Rectal smooth muscle tissue (tissue), 1 donor: ENCODE measurements at regions not wholly inside any gene's neighbourhood (a gene's known extent, or its start where the extent isn't known, plus 50 kb on each side); places are given as distances from the start of the nearest gene placed in this dataset.

ENCODE experiments used
- H3K27ac ChIP-seq: one replicate; pipeline ENCODE4 v1.7.0; 2013; ENCODE audit warnings: low read depth, low read length, inconsistent platforms
- H3K27me3 ChIP-seq: one replicate; pipeline ENCODE4 v1.7.0; 2013; ENCODE audit warnings: low read length; ENCODE audit not compliant: control insufficient read depth, insufficient read depth
- H3K36me3 ChIP-seq: one replicate; pipeline ENCODE4 v1.7.0; 2013; ENCODE audit warnings: low read length; ENCODE audit not compliant: control insufficient read depth, insufficient read depth
- H3K4me1 ChIP-seq: one replicate; pipeline ENCODE4 v1.7.0; 2013; ENCODE audit warnings: low read length; ENCODE audit not compliant: control insufficient read depth, insufficient read depth
- H3K4me3 ChIP-seq: one replicate; pipeline ENCODE4 v1.7.0; 2013; ENCODE audit warnings: low read length
- H3K9ac ChIP-seq: one replicate; pipeline ENCODE4 v1.7.0; 2013; ENCODE audit warnings: low read length

DNA sequence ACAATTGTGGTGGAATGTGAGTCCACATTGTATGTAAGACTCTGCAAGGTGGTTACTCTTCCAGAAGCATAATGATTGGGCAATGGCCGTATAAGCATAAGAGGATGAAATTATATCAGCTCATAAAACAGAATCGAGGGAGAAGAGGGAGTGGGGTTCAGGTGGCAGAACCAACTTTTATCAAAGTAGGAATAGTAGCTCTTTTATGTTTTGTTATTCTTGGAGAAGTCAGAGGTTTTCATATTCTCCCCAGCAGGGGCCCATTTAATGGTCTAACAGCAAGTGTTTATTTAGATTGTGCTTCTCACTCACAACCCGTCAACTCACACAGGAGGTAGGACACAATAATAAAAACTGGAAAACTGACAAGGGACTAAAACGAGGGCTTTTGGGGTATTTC, 291.3 kb upstream of the CD180 start:
- Histone ChIP-seq H3K9ac (no peak overlapping the region), H3K27me3 (no peaks in the 10 kb centered on the region), H3K27ac (no peak overlapping the region), H3K4me3 (no peak overlapping the region), H3K4me1 (peaks cover 8% of the 10 kb centered on the region), H3K36me3 (no peaks in the 10 kb centered on the region)

GRCh38 chr5:67483453-67484030, 286.9 kb upstream of the CD180 start:
- Histone ChIP-seq H3K36me3 (no peaks in the 10 kb centered on the region), H3K4me1 (no peaks in the 10 kb centered on the region), H3K27ac (no peak overlapping the region), H3K4me3 (no peak overlapping the region), H3K9ac (no peak overlapping the region), H3K27me3 (no peaks in the 10 kb centered on the region)

DNA sequence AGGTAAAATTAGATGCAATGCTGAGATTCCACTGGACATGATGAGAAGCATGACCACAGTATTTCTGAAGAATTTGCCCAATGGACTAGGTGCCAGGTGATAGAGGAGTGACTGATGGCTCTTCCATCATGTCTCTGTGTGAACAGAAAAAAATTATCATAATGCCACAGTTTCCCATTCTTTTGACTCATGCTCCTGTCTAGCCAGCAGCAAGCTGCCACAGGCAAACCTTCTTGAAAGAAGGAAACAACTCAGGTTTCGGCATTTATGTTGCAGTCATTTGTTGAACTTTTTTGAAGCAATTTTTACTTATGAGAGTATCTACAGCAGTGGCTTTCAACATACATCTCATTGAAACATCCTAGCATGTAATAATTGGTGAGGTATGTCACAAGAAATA, 284.8 kb upstream of the CD180 start:
- peaks cover 3% of the 10 kb centered on the region for H3K4me1 ChIP-seq
- no peaks in the 10 kb centered on the region for H3K36me3 ChIP-seq
- H3K9ac ChIP-seq, result no peak overlapping the region
- H3K27ac ChIP-seq, result no peak overlapping the region
- no peaks in the 10 kb centered on the region for H3K27me3 ChIP-seq
- H3K4me3 ChIP-seq, result no peak overlapping the region

DNA sequence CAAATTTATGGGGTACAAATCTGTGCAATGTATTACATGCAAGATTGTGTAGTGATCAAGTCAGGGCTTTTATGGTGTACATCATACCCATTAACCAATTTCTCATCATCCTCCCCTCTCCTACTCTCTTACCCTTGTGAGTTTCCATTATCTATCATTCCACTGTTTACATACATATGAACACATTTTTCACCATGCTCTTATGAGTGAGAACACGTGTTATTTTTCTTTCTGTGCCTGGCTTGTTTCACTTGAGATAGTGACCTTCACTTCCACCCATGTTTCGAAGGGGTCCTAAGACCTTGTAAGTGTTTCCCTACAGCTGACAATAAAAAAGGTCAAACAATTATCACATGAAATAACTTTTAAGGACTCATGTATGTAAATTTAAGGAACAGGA, 281.7 kb upstream of the CD180 start:
- no peak overlapping the region for H3K9ac ChIP-seq
- no peaks in the 10 kb centered on the region for H3K36me3 ChIP-seq
- H3K4me1 ChIP-seq, result peaks cover 7% of the 10 kb centered on the region
- H3K4me3 ChIP-seq, result no peak overlapping the region
- no peaks in the 10 kb centered on the region for H3K27me3 ChIP-seq
- no peak overlapping the region for H3K27ac ChIP-seq

DNA sequence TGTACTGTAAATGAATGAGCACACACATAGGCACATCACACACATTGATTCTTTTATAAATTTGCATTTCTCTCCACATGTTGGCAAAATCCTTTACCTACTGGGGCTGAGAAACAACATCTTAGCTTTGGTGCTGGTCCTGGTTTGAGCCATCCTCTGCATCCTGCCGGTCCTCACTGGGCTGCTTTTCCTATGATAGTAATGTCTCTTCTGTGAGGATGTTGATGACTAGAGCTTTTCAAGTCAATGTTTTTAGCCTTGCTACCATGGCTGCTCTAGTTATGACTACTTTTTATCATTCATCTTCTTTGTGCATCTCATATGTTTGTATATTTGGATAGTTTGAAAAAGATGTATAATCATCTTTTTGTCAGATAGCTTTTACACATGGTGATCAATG, 280.4 kb upstream of the CD180 start:
- Histone ChIP-seq H3K4me1 (peaks cover 7% of the 10 kb centered on the region), H3K36me3 (no peaks in the 10 kb centered on the region), H3K4me3 (no peak overlapping the region), H3K27ac (no peak overlapping the region), H3K27me3 (no peaks in the 10 kb centered on the region), H3K9ac (no peak overlapping the region)

DNA sequence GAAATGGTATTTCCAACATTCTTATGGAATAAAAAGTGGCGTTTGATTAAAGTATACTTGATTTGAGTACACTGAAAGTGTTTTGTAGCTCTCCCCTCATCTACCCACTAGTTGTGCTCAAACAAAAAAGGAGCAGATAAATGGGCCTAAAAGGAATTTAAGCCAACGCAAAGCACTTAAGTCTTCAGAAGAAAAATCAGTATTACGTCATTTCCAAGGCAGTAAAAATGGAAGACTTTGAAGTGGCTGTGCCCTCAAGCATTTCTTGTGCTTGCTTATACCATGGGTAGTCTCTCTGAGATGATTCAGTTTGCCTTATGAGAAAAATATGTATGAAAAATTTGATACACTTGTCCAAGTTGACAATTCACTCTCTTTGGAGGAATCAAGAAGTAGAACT, 279.9 kb upstream of the CD180 start:
- H3K36me3 ChIP-seq, result no peaks in the 10 kb centered on the region
- H3K4me1 ChIP-seq, result peaks cover 7% of the 10 kb centered on the region
- no peaks in the 10 kb centered on the region for H3K27me3 ChIP-seq
- no peak overlapping the region for H3K9ac ChIP-seq
- H3K4me3 ChIP-seq, result no peak overlapping the region
- H3K27ac ChIP-seq, result no peak overlapping the region

DNA sequence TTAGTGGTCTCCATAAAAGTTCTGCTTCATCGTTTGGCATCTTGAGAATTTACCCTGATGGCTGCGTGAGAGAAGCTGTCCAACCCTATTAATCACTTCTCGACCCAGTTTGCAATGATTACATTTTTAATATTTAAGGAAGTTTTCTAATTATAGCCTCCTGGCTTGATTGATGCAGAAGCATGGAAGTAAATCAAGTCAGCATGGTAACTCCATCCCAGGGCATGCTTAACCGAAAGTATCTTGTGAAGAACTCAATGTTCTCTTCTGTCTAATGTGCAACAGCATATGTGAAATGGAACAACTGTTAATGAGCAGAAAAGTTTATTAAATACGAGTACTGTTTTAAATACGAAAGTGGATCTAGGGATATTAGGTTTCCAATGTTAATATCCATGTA, 278.9 kb upstream of the CD180 start:
- H3K27me3 ChIP-seq, result no peaks in the 10 kb centered on the region
- H3K9ac ChIP-seq, result no peak overlapping the region
- H3K4me3 ChIP-seq, result no peak overlapping the region
- peaks cover 7% of the 10 kb centered on the region for H3K4me1 ChIP-seq
- H3K36me3 ChIP-seq, result no peaks in the 10 kb centered on the region
- peak overlapping the region; percentile 51 for H3K27ac ChIP-seq

DNA sequence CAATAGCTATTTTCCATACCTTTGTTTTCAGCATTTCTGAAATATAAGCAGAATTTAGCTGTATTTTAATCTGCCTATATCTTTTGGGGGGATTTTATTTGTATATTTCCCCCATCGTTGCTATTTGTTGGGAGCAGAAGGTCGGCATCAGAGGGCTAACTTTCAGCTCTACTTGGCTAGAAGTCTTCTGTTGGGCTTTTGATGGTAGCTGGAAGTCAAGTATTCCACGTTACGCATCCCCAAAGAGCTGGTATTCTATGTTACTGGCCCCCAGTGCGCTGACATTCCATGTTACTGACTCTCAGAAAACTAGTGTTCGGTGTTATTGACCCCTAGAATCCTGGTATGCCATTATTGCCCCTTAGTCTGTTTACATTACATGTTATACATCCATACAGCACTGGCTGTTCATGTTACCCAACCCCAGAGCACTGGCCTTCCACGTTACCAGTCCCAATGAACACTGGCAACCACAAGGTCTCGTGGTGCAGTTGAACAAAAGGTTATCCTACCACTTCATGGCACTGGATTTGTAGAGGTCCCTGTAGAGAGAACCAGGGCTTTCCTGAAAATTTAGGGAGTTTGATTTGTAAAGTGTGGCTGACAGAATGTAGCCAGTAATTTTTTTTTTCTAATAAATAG, 278.1 kb upstream of the CD180 start:
- no peak overlapping the region for H3K9ac ChIP-seq
- peak overlapping the region; percentile 51 for H3K27ac ChIP-seq
- H3K27me3 ChIP-seq, result no peaks in the 10 kb centered on the region
- H3K36me3 ChIP-seq, result no peaks in the 10 kb centered on the region
- peaks cover 7% of the 10 kb centered on the region for H3K4me1 ChIP-seq
- no peak overlapping the region for H3K4me3 ChIP-seq

GRCh38 chr5:67467110-67467509, 270.5 kb upstream of the CD180 start:
- no peak overlapping the region for H3K9ac ChIP-seq
- no peaks in the 10 kb centered on the region for H3K27me3 ChIP-seq
- no peak overlapping the region for H3K27ac ChIP-seq
- H3K4me3 ChIP-seq, result no peak overlapping the region
- H3K36me3 ChIP-seq, result no peaks in the 10 kb centered on the region
- H3K4me1 ChIP-seq, result no peaks in the 10 kb centered on the region

DNA sequence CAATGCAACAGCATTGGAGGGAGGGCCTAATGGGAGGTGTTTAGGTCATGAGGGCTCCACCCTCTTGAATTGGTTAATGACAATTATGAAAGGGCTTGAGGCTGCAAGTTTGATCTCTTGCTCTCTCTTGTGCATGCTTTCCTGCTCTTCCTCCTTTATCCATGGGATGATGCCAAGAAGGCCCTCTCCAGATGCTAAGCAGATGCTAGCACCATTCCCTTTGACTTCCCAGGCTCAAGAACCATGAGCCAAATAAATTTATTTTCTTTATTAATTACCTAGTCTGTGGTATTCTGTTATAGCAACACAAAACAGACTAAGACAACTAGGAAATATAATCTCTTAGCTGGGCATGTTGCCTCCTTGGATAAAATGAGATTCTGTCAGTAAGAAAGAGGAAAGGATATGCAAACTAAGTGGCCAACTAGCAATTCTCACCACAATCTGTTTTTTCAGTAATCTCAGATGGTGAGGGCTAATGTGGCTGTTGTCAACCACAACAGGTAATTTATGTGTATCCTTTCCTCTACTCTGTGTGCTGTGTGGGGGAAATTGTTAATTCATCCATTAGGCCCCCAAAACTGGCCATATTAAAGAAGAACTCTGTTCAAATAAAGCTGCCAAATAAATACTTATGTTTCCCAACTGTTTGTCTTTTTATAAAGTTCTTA, 269.1 kb upstream of the CD180 start:
- Histone ChIP-seq H3K27ac (no peak overlapping the region), H3K4me3 (no peak overlapping the region), H3K9ac (no peak overlapping the region), H3K36me3 (no peaks in the 10 kb centered on the region), H3K27me3 (no peaks in the 10 kb centered on the region), H3K4me1 (no peaks in the 10 kb centered on the region)

DNA sequence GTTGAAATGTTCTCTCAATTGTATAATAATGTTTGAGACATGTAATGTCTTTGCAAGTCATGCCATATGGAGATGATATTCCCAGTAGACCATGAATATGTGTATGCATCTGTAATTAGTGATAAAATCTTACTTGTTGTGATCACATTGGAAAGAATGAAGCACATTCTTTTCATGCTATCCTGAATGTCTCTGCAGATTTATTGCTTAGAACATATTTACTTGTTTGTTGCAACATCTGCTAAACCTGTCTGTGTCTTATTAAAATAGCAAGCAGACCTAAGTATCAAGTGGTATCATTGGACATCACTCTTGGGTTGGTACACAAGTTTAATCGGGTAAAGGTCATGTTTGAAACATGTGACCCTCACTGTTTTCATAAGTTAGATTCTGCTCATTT, 265.5 kb upstream of the CD180 start:
- H3K36me3 ChIP-seq, result no peaks in the 10 kb centered on the region
- H3K27me3 ChIP-seq, result no peaks in the 10 kb centered on the region

GRCh38 chr5:67459253-67459652, 262.7 kb upstream of the CD180 start:
- Histone ChIP-seq H3K27me3 (no peaks in the 10 kb centered on the region), H3K4me1 (no peaks in the 10 kb centered on the region), H3K4me3 (no peak overlapping the region), H3K27ac (no peak overlapping the region), H3K36me3 (no peaks in the 10 kb centered on the region), H3K9ac (no peak overlapping the region)

More for the DNA sequence above, 265.5 kb upstream of the CD180 start:
- no peak overlapping the region for H3K9ac ChIP-seq
- H3K27ac ChIP-seq, result no peak overlapping the region
- no peaks in the 10 kb centered on the region for H3K4me1 ChIP-seq
- no peak overlapping the region for H3K4me3 ChIP-seq

GRCh38 chr5:67455970-67456369, 259.4 kb upstream of the CD180 start:
- H3K9ac ChIP-seq, result no peak overlapping the region
- no peaks in the 10 kb centered on the region for H3K27me3 ChIP-seq
- no peaks in the 10 kb centered on the region for H3K36me3 ChIP-seq
- no peaks in the 10 kb centered on the region for H3K4me1 ChIP-seq
- no peak overlapping the region for H3K27ac ChIP-seq
- no peak overlapping the region for H3K4me3 ChIP-seq
